Esophagus muscularis mucosa (tissue), 4 donors: ENCODE measurements at regions not wholly inside any gene's neighbourhood (a gene's known extent, or its start where the extent isn't known, plus 50 kb on each side); places are given as distances from the start of the nearest gene placed in this dataset.

Source experiments
- CTCF ChIP-seq, 3 experiments: fragments of 200-600 bp in 2 of 3; fragments of 450-650 bp in 1 of 3; sonication (generic) in 2 of 3; IDR thresholded peaks; one replicate each; pipeline ENCODE4 v1.5.1; 2017 to 2019; ENCODE audit warnings: antibody characterized with exemption in 3 of 3, mild to moderate bottlenecking in 2 of 3, moderate library complexity in 1 of 3
- EP300 ChIP-seq: sonication (generic); formaldehyde crosslinking; IDR thresholded peaks from one replicate; pipeline ENCODE4 v1.6.1; 2017; ENCODE audit warnings: antibody characterized with exemption
- POLR2A ChIP-seq: fragments of 450-650 bp; IDR thresholded peaks from one replicate; pipeline ENCODE4 v1.6.1; 2017; ENCODE audit warnings: antibody characterized with exemption, moderate library complexity, mild to moderate bottlenecking, low read depth
- POLR2AphosphoS5 ChIP-seq, 2 donors: sonication (generic); formaldehyde crosslinking; IDR thresholded peaks; one replicate each; pipeline ENCODE4 v1.6.1; 2017; ENCODE audit warnings: antibody characterized with exemption in 2 of 2

GRCh38 chr22:48105259-48105658 is 1342.8 kb downstream of the TBC1D22A start:
- TF ChIP-seq CTCF (IDR thresholded peaks at IDR 0.05) (no peak), POLR2AphosphoS5 (IDR thresholded peaks at IDR 0.05) (no peak), POLR2A (no peak), EP300 (no peak)
